Stomach (tissue), 4 donors: ENCODE measurements at regions not wholly inside any gene's neighbourhood (a gene's known extent, or its start where the extent isn't known, plus 50 kb on each side); places are given as distances from the start of the nearest gene placed in this dataset.

Experiments
- CTCF ChIP-seq, 7 experiments: fragments of 450-650 bp in 4 of 7; fragments of 200-600 bp in 3 of 7; sonication (generic) in 3 of 7; IDR thresholded peaks; one replicate each; pipeline ENCODE4 v1.5.1; 2016 to 2019; ENCODE audit warnings: antibody characterized with exemption in 7 of 7, control low read depth in 2 of 7, mild to moderate bottlenecking in 1 of 7
- EP300 ChIP-seq: sonication (generic); formaldehyde crosslinking; IDR thresholded peaks from one replicate; pipeline ENCODE4 v1.6.1; 2017; ENCODE audit warnings: antibody characterized with exemption
- POLR2A ChIP-seq, 4 donors: fragments of 450-650 bp; IDR thresholded peaks; one replicate each; pipeline ENCODE4 v1.6.1; 2016; ENCODE audit warnings: antibody characterized with exemption in 4 of 4, control low read depth in 2 of 4, mild to moderate bottlenecking in 1 of 4, moderate library complexity in 1 of 4
- POLR2AphosphoS5 ChIP-seq, 3 donors: sonication (generic); formaldehyde crosslinking; IDR thresholded peaks; one replicate each; pipeline ENCODE4 v1.6.1; 2016; ENCODE audit warnings: antibody characterized with exemption in 3 of 3

DNA sequence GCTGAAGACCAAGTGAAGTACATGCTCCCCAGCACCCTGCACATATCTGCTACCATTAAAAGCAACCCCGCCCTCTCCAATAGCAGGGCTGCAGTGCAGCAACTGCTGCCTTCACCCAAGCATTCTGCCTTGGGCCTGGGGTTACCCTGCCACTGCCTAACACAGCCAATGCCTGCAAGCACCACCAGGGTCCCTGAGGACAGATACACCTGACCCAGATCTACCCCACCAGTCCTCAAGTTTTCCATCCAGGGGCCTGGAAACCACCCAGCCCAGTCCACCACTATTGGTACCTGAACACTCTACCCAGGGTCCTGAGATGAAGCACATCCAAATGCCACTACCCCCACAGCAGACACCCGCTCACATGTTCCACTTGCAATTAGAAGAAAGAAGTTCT, 181.1 kb upstream of the RBBP8 start:
- TF ChIP-seq CTCF (IDR thresholded peaks at IDR 0.05) (no peak), EP300 (no peak), POLR2A (IDR thresholded peaks at IDR 0.05) (no peak), POLR2AphosphoS5 (IDR thresholded peaks at IDR 0.05) (no peak)
